SK-N-SH treated with all-trans-retinoic acid at 6 μM for 48 hours (cell line): ENCODE measurements at regions not wholly inside any gene's neighbourhood (a gene's known extent, or its start where the extent isn't known, plus 50 kb on each side); places are given as distances from the start of the nearest gene placed in this dataset.

ENCODE experiments used
- ATAC-seq: fragments of 200-7000 bp; cut with Tn5 transposase; 3 replicates; pipeline ENCODE4 v1.9.1; 2020; ENCODE audit warnings: mild to moderate bottlenecking, moderate library complexity
- BACH2 ChIP-seq: fragments of 250-450 bp; sonication (Bioruptor Pico); IDR thresholded peaks from 2 replicates; pipeline ENCODE4 v1.9.0; 2021; ENCODE audit warnings: mild to moderate bottlenecking, borderline replicate concordance
- CREB5 ChIP-seq: fragments of 250-450 bp; sonication (Bioruptor Pico); IDR thresholded peaks from 2 replicates; pipeline ENCODE4 v1.5.1; 2020; ENCODE audit warnings: low read depth, mild to moderate bottlenecking, moderate library complexity
- CSRNP3 ChIP-seq: fragments of 250-450 bp; sonication (Bioruptor Pico); IDR thresholded peaks from 2 replicates; pipeline ENCODE4 v1.5.1; 2021; ENCODE audit warnings: mild to moderate bottlenecking, moderate library complexity
- ESRRG ChIP-seq: fragments of 250-450 bp; sonication (Bioruptor Pico); IDR thresholded peaks from 2 replicates; pipeline ENCODE4 v1.6.1; 2021; ENCODE audit warnings: mild to moderate bottlenecking
- GLIS3 ChIP-seq: fragments of 250-450 bp; sonication (Bioruptor Pico); IDR thresholded peaks from 2 replicates; pipeline ENCODE4 v1.5.0; 2020; ENCODE audit warnings: mild to moderate bottlenecking, moderate library complexity
- ISL1 ChIP-seq: fragments of 250-450 bp; sonication (Bioruptor Pico); IDR thresholded peaks from 2 replicates; pipeline ENCODE4 v2.1.2; 2022; ENCODE audit warnings: mild to moderate bottlenecking, moderate library complexity
- OSR1 ChIP-seq: fragments of 250-450 bp; sonication (Bioruptor Pico); IDR thresholded peaks from 2 replicates; pipeline ENCODE4 v1.8.0; 2022; ENCODE audit warnings: moderate library complexity, mild to moderate bottlenecking, inconsistent platforms
- PATZ1 ChIP-seq: fragments of 250-450 bp; sonication (Bioruptor Pico); IDR thresholded peaks from 2 replicates; pipeline ENCODE4 v1.8.0; 2020; ENCODE audit warnings: mild to moderate bottlenecking, moderate library complexity, borderline replicate concordance
- POU6F1 ChIP-seq: fragments of 250-450 bp; sonication (Bioruptor Pico); IDR thresholded peaks from 2 replicates; pipeline ENCODE4 v1.8.0; 2021; ENCODE audit warnings: low read depth, mild to moderate bottlenecking, moderate library complexity, borderline replicate concordance
- RARB ChIP-seq: fragments of 250-450 bp; sonication (Bioruptor Pico); IDR thresholded peaks from 2 replicates; pipeline ENCODE4 v1.8.0; 2021; ENCODE audit warnings: mild to moderate bottlenecking, moderate library complexity
- TCF4 ChIP-seq: fragments of 250-450 bp; sonication (Bioruptor Pico); IDR thresholded peaks from 2 replicates; pipeline ENCODE4 v1.8.0; 2021; ENCODE audit warnings: mild to moderate bottlenecking, moderate library complexity, borderline replicate concordance
- TSHZ2 ChIP-seq: fragments of 250-450 bp; sonication (Bioruptor Pico); IDR thresholded peaks from 2 replicates; pipeline ENCODE4 v1.5.0; 2020; ENCODE audit warnings: mild to moderate bottlenecking, moderate library complexity
- ZC3H10 ChIP-seq: fragments of 250-450 bp; sonication (Bioruptor Pico); IDR thresholded peaks from 2 replicates; pipeline ENCODE4 v1.5.1; 2021; ENCODE audit warnings: mild to moderate bottlenecking, moderate library complexity
- ZFP3 ChIP-seq: fragments of 250-450 bp; sonication (Bioruptor Pico); IDR thresholded peaks from 2 replicates; pipeline ENCODE4 v1.5.0; 2020; ENCODE audit warnings: mild to moderate bottlenecking, moderate library complexity
- ZFP30 ChIP-seq: fragments of 450-650 bp; formaldehyde crosslinking; IDR thresholded peaks from 2 replicates; pipeline ENCODE4 v1.5.0; 2022; ENCODE audit warnings: mild to moderate bottlenecking, moderate library complexity
- ZNF565 ChIP-seq: fragments of 450-650 bp; formaldehyde crosslinking; conservative IDR thresholded peaks from 2 replicates; pipeline ENCODE4 v1.5.0; 2020; ENCODE audit warnings: low read depth, mild to moderate bottlenecking, moderate library complexity
- ZNF70 ChIP-seq: fragments of 450-650 bp; formaldehyde crosslinking; IDR thresholded peaks from 2 replicates; pipeline ENCODE4 v1.5.0; 2020; ENCODE audit warnings: mild to moderate bottlenecking, moderate library complexity
- ZNF8 ChIP-seq: fragments of 450-650 bp; formaldehyde crosslinking; IDR thresholded peaks from 2 replicates; pipeline ENCODE4 v1.5.0; 2020; ENCODE audit warnings: mild to moderate bottlenecking, moderate library complexity

- no peak for TF ChIP-seq CSRNP3
- TF ChIP-seq ESRRG: no peak
- no peak for TF ChIP-seq GLIS3 (CRISPR knock-in tag)
- TF ChIP-seq CREB5 (CRISPR knock-in tag): no peak
- TF ChIP-seq BACH2 (CRISPR knock-in tag): no peak
- no peak for TF ChIP-seq RARB (CRISPR knock-in tag)
Measured at GRCh38 chr21:14766241-14766640, 220.1 kb upstream of the SAMSN1 start (continued).

GRCh38 chr21:14763695-14764064, 217.6 kb upstream of the SAMSN1 start:
- TF ChIP-seq CREB5 (CRISPR knock-in tag): no peak
- TF ChIP-seq TCF4 (CRISPR knock-in tag): no peak
- no peak for TF ChIP-seq RARB (CRISPR knock-in tag)
- no peak for TF ChIP-seq ZNF565 (CRISPR knock-in tag)
- no peak for TF ChIP-seq ZC3H10 (CRISPR knock-in tag)
- TF ChIP-seq ESRRG: no peak
- TF ChIP-seq ZFP3 (CRISPR knock-in tag): no peak
- TF ChIP-seq ZNF8: no peak
- TF ChIP-seq GLIS3 (CRISPR knock-in tag): no peak
- no peak for TF ChIP-seq CSRNP3
- TF ChIP-seq PATZ1 (CRISPR knock-in tag): no peak
- TF ChIP-seq ZNF70 (CRISPR knock-in tag): no peak
- TF ChIP-seq TSHZ2 (CRISPR knock-in tag): no peak
- TF ChIP-seq POU6F1 (CRISPR knock-in tag): no peak
- TF ChIP-seq BACH2 (CRISPR knock-in tag): no peak
- no peak for TF ChIP-seq OSR1 (CRISPR knock-in tag)
- no peak for TF ChIP-seq ZFP30
- no peak for TF ChIP-seq ISL1 (CRISPR knock-in tag)
- ATAC-seq: no peak
